Uterus (tissue), 3 donors: ENCODE measurements at regions not wholly inside any gene's neighbourhood (a gene's known extent, or its start where the extent isn't known, plus 50 kb on each side); places are given as distances from the start of the nearest gene placed in this dataset. TPM values are rescaled to one million over a fixed set of nuclear protein-coding genes. Genes with fewer than 3 reads are reported as not detected.

Experiments
- DNase-seq, 2 donors: peaks; one replicate each; pipeline ENCODE4 v3.0.0-alpha.2; 2019 to 2020
- H3K27ac ChIP-seq, 2 donors: fragments of 200-600 bp; sonication (generic); 1 replicate in 1 of 2; 2 replicates in 1 of 2; pipeline ENCODE4 v1.5.1; 2016 to 2018
- H3K27me3 ChIP-seq, 2 donors: fragments of 200-600 bp; sonication (generic); one replicate each; pipeline ENCODE4 v1.5.1; 2018 to 2019; ENCODE audit warnings: control low read depth in 1 of 2
- H3K36me3 ChIP-seq, 2 donors: fragments of 200-600 bp; sonication (generic); one replicate each; pipeline ENCODE4 v1.5.1; 2019; ENCODE audit warnings: control low read depth in 1 of 2
- H3K4me1 ChIP-seq, 2 donors: fragments of 200-600 bp; sonication (generic); one replicate each; pipeline ENCODE4 v1.5.1; 2018 to 2019; ENCODE audit warnings: control low read depth in 1 of 2
- H3K4me3 ChIP-seq, 2 donors: fragments of 200-600 bp; sonication (generic); 1 replicate in 1 of 2; 2 replicates in 1 of 2; pipeline ENCODE4 v1.5.1; 2018 to 2019; ENCODE audit warnings: mild to moderate bottlenecking in 1 of 2
- H3K9me3 ChIP-seq, 2 donors: fragments of 200-600 bp; sonication (generic); one replicate each; pipeline ENCODE4 v1.5.1; 2019; ENCODE audit warnings: control low read depth in 1 of 2
- POLR2A ChIP-seq, 2 donors: fragments of 450-650 bp; IDR thresholded peaks; one replicate each; pipeline ENCODE4 v1.6.1; 2016; ENCODE audit warnings: antibody characterized with exemption in 2 of 2, mild to moderate bottlenecking in 1 of 2, moderate library complexity in 1 of 2
- intact Hi-C: fragments of 100-400 bp; cut with DNase I; formaldehyde crosslinking; loops from one replicate; pipeline ENCODE4 v1.15.1; 2023; ENCODE audit warnings: low total_unique reads
- small RNA-seq: library from RNA; depleted of rRNA; stranded (forward); fragments of <200 nt; gene quantifications from one replicate; pipeline ENCODE3, GENCODE V24; 2016
- TF ChIP-seq, protein P1 (sequence below), 4 experiments: fragments of 200-600 bp in 2 of 4; fragments of 450-650 bp in 2 of 4; sonication (generic) in 2 of 4; IDR thresholded peaks; one replicate each; pipeline ENCODE4 v1.5.1; 2016 to 2019; ENCODE audit warnings: antibody characterized with exemption in 4 of 4, mild to moderate bottlenecking in 2 of 4, moderate library complexity in 1 of 4
- donor health status: DM: yes; HTN: yes; CAD: no.

DNA sequence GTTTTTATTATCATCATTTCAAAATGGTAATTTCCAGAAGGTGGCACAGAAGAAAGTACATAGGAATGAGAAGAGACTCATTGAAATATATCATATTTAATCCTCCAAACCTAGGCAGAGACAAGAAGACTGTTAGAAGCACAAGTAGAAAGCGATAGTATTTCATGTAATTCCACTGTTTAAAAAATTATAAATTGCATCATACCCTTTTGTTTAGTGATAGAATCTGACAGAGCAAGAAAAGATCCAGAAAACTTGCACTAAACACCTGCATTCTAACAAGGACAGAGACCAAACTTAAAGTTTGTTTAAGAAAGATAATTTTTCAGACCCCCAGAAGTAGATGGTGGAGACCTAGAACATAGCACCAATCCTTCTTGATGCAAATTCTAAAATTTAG lies 56.9 kb upstream of the CD96 start:
- no peak for TF ChIP-seq POLR2A (IDR thresholded peaks at IDR 0.05)
- TF ChIP-seq, protein P1, sequence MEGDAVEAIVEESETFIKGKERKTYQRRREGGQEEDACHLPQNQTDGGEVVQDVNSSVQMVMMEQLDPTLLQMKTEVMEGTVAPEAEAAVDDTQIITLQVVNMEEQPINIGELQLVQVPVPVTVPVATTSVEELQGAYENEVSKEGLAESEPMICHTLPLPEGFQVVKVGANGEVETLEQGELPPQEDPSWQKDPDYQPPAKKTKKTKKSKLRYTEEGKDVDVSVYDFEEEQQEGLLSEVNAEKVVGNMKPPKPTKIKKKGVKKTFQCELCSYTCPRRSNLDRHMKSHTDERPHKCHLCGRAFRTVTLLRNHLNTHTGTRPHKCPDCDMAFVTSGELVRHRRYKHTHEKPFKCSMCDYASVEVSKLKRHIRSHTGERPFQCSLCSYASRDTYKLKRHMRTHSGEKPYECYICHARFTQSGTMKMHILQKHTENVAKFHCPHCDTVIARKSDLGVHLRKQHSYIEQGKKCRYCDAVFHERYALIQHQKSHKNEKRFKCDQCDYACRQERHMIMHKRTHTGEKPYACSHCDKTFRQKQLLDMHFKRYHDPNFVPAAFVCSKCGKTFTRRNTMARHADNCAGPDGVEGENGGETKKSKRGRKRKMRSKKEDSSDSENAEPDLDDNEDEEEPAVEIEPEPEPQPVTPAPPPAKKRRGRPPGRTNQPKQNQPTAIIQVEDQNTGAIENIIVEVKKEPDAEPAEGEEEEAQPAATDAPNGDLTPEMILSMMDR (IDR thresholded peaks at IDR 0.05) = no peak
- intact Hi-C loops = no loop called here
- no peak for DNase-seq
- no peaks in the 10 kb centered on the region for H3K36me3 ChIP-seq
- H3K4me1 ChIP-seq = no peaks in the 10 kb centered on the region
- H3K9me3 ChIP-seq = no peaks in the 10 kb centered on the region
- no peak overlapping the region for H3K27ac ChIP-seq
- no peak overlapping the region for H3K4me3 ChIP-seq
- H3K27me3 ChIP-seq = no peaks in the 10 kb centered on the region

Small RNAs in the stretch of these regions (small RNA-seq; reads per million reads assigned to genes)
- not detected for gene ATP6V0CP2
